Keratinocyte (primary cell): ENCODE measurements at regions not wholly inside any gene's neighbourhood (a gene's known extent, or its start where the extent isn't known, plus 50 kb on each side); places are given as distances from the start of the nearest gene placed in this dataset.

ENCODE experiments used
- CTCF ChIP-seq, 3 experiments: IDR thresholded peaks in 1 of 3; conservative IDR thresholded peaks in 1 of 3; optimal IDR thresholded peaks in 1 of 3; 2 replicates in 2 of 3; 3 replicates in 1 of 3; pipeline versions ENCODE3 to v1.5.1; 2011; ENCODE audit warnings: low read length in 3 of 3, mild to moderate bottlenecking in 3 of 3, moderate library complexity in 2 of 3, control low read depth in 1 of 3, inconsistent platforms in 1 of 3; ENCODE audit not compliant: insufficient read depth in 2 of 3; ENCODE audit errors: extremely low read depth in 1 of 3
- EZH2 ChIP-seq: IDR thresholded peaks from one replicate; pipeline ENCODE4 v1.6.1; 2012; ENCODE audit warnings: inconsistent platforms, mild to moderate bottlenecking, low read length, moderate library complexity

GRCh38 chr6:67068781-67069180 lies 1361.8 kb upstream of the EYS start:
- no peak for TF ChIP-seq CTCF (optimal IDR thresholded peaks at IDR 0.05 in 1 of 3, IDR thresholded peaks at IDR 0.05 in 1 of 3, conservative IDR thresholded peaks at IDR 0.05 in 1 of 3; ENCODE audit: extremely low read depth in 1 of 3, insufficient read depth in 2 of 3, low read length in 3 of 3)
- no peak for TF ChIP-seq EZH2
